ENCODE measurements at regions not wholly inside any gene's neighbourhood (a gene's known extent, or its start where the extent isn't known, plus 50 kb on each side); places are given as distances from the start of the nearest gene placed in this dataset.
"Not testable (repeated sequence)": the region's sequence is repeated elsewhere in the genome, so short reads cannot be mapped to it uniquely, and the experiment has no call there.

- DNase-seq = not testable (repeated sequence)
Measured at GRCh38 chr1:53399370-53400133, 59.6 kb upstream of the DMRTB1 start.

GRCh38 chr1:53400761-53401674, 58.2 kb upstream of the DMRTB1 start:
- DNase-seq = no peak

DNA sequence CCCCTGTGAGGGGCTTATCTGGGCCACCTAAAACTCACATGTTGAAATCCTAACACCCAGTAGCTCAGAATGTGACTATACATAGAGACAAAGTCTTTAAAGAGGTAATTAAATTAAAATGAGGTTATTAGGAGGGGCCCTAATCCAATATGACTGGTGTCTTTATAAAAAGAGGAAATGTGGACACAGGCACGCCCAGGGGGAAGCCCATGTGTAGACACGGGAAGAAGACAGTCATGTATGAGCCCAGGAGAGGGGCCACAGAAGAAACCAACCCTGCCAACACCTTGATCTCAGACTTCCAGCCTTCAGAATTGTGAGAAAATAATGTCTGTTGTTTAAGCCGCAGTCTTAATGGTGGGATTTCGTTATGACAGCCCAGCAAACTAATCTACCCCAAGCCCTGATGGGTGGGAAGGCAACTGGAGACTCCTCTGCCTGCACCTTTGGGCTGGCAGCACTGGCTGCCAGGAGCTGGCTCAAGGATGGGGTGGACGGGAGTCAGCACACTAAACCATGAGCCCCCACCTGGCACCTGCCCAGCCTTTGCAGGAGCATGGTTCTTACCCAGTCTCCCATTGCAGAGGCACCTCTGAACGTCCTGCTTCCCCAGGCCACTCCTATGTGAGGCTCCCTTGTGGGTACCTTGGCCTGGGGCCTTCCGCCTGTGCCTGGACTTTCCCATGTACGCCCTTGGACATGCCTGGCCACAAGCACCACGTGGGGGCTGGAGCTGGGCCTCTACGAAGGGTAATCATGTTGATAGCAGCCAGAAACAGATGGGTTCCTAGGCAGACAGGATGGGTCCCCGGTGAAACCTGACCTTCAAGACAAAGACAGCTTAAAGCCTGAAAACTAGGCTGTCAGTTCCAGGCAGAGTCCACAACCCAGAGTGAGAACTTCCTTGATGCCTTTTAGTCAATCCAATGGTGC, 57.1 kb upstream of the DMRTB1 start:
- DNase-seq = no peak

DNA sequence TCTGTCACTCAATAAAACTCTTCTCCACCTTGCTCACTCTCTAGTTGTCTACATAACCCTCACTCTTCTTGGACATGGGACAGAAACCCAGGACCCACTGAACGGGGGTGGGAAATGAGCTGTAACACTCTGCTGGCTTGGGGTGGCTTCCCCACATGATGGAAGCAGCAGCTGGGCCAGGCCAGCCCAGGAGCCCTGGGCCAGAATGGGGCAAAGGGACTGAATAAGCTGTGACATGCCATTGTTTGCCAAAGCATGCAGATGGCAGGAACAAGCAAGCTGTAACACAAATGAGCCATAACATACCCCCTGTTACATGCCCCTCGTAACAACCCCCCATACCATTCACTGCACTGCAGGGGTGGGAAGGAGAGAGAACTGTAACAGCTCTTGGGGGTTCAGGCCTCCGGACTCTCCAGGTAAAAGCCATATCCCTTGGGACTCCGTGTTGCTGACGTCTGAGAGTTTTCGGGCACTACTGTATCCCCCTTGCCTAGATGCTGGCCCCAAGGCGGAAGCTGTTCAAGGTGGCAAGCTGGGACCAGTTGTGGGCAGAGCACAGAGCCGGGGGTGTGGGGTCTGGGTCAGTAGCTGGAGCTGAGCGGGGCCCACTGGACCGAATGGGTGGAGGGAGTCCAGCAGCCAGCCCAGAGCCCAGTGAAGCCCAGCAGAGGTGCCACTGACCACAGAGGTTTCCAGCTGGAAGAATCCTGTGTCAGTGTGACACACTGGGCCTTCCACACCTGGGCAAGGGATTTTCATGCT, 56.1 kb upstream of the DMRTB1 start:
- DNase-seq = no peak

DNA sequence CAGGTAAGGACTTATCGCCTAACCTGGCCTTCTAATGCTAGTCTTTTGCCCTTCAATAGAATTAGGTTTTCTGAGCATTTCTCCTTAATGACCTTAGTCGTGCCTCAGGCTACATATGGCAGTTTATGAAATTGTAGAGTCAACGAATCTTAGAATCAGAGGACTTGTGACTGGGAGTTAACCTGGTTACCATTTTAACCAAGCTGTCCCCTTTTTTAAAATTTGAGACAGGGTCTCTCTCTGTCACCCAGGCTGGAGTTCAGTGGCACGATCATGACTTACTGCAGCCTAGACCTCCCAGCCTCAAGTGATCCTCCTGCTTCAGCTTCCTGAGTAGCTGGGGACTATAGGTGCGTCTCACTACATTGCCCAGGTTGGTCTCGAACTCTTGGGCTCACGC, 53.5 kb upstream of the DMRTB1 start:
- DNase-seq = no peak

DNA sequence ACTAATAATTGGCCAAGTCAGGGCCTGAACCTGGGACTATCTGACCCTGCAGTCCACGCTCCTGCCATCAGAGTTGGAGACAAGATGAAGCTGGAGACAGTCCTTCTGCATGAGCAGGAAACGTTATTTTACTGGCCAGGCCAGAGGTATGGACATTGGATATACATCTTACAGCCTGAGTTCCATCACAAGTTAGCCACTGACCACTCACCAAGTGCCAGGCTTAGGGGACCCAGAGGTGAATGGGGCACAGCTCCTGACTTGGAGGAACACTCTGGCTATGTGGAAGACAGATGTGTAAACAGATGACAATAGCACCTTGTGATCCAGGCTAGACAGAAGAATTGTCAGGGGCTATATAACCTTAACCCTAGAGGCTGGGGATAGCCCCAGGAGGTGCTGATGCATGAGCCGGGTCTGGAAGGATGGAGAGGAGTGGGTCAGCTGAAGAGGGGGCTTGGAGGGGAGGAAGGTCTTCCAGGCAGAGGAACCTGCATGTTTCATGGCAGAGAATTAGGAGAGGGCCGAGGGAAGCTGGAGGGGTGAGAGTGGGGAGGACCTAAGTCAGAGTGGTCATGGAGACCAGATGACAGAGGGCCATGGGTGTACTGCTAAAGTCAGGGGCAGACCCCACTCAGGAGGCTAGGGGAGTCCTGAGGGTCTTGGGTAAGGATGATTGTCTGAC, 52.5 kb upstream of the DMRTB1 start:
- DNase-seq = no peak

GRCh38 chr1:53408013-53408754, 51.0 kb upstream of the DMRTB1 start:
- DNase-seq = no peak

- DNase-seq = no peak
Measured at GRCh38 chr1:53408755-53409129, 50.5 kb upstream of the DMRTB1 start.

DNA sequence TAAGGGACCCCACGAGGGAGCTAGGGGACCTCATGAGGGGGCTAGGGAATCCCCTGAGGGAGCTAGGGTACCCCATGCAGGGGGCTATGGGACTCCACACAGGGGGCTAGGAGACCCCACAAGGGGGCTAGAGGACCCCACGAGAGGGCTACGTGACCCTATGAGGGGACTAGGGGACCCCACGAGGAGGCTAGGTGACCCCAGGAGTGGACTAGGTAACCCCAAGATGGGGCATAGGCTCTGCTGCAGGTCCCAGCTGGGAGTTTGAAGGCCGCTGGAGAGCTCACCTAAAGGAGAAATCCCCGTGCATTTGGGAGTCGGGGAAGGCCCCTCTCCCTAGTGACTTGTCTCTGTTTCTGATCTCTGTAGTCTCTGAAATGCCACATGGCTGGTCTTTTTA, 50.0 kb upstream of the DMRTB1 start:
- no peak for DNase-seq
